GM23248 (cell line): ENCODE measurements at regions not wholly inside any gene's neighbourhood (a gene's known extent, or its start where the extent isn't known, plus 50 kb on each side); places are given as distances from the start of the nearest gene placed in this dataset.

ENCODE experiments used
- DNase-seq: peaks from one replicate; pipeline ENCODE4 v3.0.0-alpha.2; 2015
- H2AFZ ChIP-seq: fragments of 200-600 bp; sonication (generic); 2 replicates; pipeline ENCODE4 v1.6.1; 2016; ENCODE audit warnings: antibody characterized with exemption
- H3F3A ChIP-seq: fragments of 200-600 bp; sonication (generic); 2 replicates; pipeline ENCODE4 v1.6.1; 2016; ENCODE audit warnings: mild to moderate bottlenecking, antibody characterized with exemption, mixed run types; ENCODE audit not compliant: insufficient read depth
- H3K27ac ChIP-seq: fragments of 200-600 bp; sonication (generic); 2 replicates; pipeline ENCODE4 v1.5.1; 2016; ENCODE audit warnings: mild to moderate bottlenecking
- H3K27me3 ChIP-seq: fragments of 200-600 bp; sonication (generic); replicated peaks from 2 replicates; pipeline ENCODE4 v1.6.1; 2016; ENCODE audit warnings: mild to moderate bottlenecking; ENCODE audit not compliant: insufficient read depth
- H3K36me3 ChIP-seq: fragments of 200-600 bp; sonication (generic); 2 replicates; pipeline ENCODE4 v1.6.1; 2016; ENCODE audit warnings: low read depth, mild to moderate bottlenecking
- H3K4me1 ChIP-seq: fragments of 200-600 bp; sonication (generic); 2 replicates; pipeline ENCODE4 v1.6.1; 2016; ENCODE audit warnings: mild to moderate bottlenecking; ENCODE audit not compliant: insufficient read depth
- H3K4me2 ChIP-seq: fragments of 200-600 bp; sonication (generic); one replicate; pipeline ENCODE4 v1.6.1; 2016; ENCODE audit warnings: mild to moderate bottlenecking; ENCODE audit not compliant: unreplicated experiment
- H3K4me3 ChIP-seq: fragments of 200-600 bp; sonication (generic); 2 replicates; pipeline ENCODE4 v1.5.1; 2016; ENCODE audit warnings: mild to moderate bottlenecking
- H3K79me2 ChIP-seq: fragments of 200-600 bp; sonication (generic); 2 replicates; pipeline ENCODE4 v1.6.1; 2016; ENCODE audit warnings: mild to moderate bottlenecking; ENCODE audit not compliant: insufficient read depth
- H3K9ac ChIP-seq: fragments of 200-600 bp; sonication (generic); 2 replicates; pipeline ENCODE4 v1.6.1; 2016; ENCODE audit warnings: mild to moderate bottlenecking
- H3K9me2 ChIP-seq: fragments of 200-600 bp; sonication (generic); 2 replicates; pipeline ENCODE4 v1.6.1; 2016; ENCODE audit warnings: mixed run types, mild to moderate bottlenecking, moderate library complexity; ENCODE audit not compliant: insufficient read depth
- H3K9me3 ChIP-seq: fragments of 200-600 bp; sonication (generic); one replicate; pipeline ENCODE4 v1.6.1; 2017; ENCODE audit warnings: low read depth
- H4K20me1 ChIP-seq: fragments of 200-600 bp; sonication (generic); 2 replicates; pipeline ENCODE4 v1.6.0; 2016; ENCODE audit not compliant: insufficient read depth
- EZH2 ChIP-seq: fragments of 200-600 bp; sonication (generic); IDR thresholded peaks from 2 replicates; pipeline ENCODE4 v1.6.1; 2018; ENCODE audit warnings: antibody characterized with exemption, mild to moderate bottlenecking; ENCODE audit not compliant: insufficient read depth, poor library complexity, severe bottlenecking
- EZH2phosphoT487 ChIP-seq: fragments of 200-600 bp; sonication (generic); IDR thresholded peaks from 2 replicates; pipeline ENCODE4 v1.6.1; 2018; ENCODE audit warnings: antibody characterized with exemption, moderate library complexity, mild to moderate bottlenecking, low read depth; ENCODE audit not compliant: insufficient read depth
- WGBS, 2 experiments: methylation state at CpG; one replicate each; pipeline ENCODE4 v1.1.6; 2015 to 2017; ENCODE audit warnings: low lambda C conversion rate in 2 of 2, low coverage in 1 of 2; ENCODE audit errors: missing lambda C conversion rate in 2 of 2; 5-methylcytosine and 5-hydroxymethylcytosine counted together
- in situ Hi-C: fragments of 300-500 bp; cut with MboI; formaldehyde crosslinking; loops from 2 replicates; pipeline ENCODE4 v1.15.0; 2020

DNA sequence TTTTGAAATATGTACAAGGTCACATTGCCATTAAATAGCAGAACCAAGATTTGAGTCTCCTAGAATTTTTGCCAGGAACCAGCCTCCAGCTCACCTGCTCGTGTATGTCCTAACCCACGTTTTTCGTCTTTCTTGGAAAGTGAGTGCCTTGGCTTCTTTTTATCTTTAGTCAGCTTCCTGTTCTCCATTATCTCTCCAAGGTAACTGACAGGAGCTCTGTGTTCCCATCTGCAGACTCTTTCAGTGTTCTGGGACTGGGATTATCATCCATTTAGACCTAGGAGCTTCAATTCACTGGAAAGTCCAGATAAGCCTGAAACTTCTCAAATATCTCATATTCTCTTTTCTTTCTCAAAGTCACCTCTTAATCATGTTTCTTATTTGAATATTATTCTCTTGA lies 193.7 kb downstream of the ZIC5 start:
- no peak overlapping the region for H3K4me2 ChIP-seq
- no peak overlapping the region for H3K9ac ChIP-seq
- no peak overlapping the region for H3K27ac ChIP-seq
- no peaks in the 10 kb centered on the region for H4K20me1 ChIP-seq
- H2AFZ ChIP-seq = no peak overlapping the region
- H3K27me3 ChIP-seq = no peaks in the 10 kb centered on the region
- no peak for DNase-seq
- H3K9me2 ChIP-seq = no peaks in the 10 kb centered on the region
- WGBS, 2 experiments = 65 to 69% methylated on average over 3 of the region's 3 CpGs
- TF ChIP-seq EZH2 (no peak), EZH2phosphoT487 (no peak)
- H3K4me3 ChIP-seq = no peak overlapping the region
- no peaks in the 10 kb centered on the region for H3K4me1 ChIP-seq
- H3K79me2 ChIP-seq = no peaks in the 10 kb centered on the region
- in situ Hi-C loops = no loop called here
- no peaks in the 10 kb centered on the region for H3K36me3 ChIP-seq
- no peaks in the 10 kb centered on the region for H3K9me3 ChIP-seq
- no peaks in the 10 kb centered on the region for H3F3A ChIP-seq

DNA sequence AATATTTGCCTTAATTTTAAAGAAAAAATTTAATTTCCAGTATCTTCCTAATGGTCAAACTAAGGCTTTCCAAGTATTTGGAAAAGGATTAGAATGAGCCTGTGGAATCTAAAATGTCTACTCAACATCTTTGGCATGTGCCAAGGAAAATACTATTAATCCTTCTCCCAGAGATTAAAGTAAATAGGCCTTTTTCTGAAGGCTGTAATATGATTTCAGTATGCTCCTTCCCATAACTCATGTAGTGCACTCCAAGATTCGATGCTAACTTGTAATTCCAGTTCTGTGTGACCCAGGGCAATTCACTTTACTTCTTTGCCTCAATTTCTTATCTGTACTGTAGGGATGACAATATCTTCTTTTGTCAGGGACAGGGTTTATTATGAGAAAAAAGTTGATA lies 196.9 kb downstream of the ZIC5 start:
- in situ Hi-C loops = no loop called here
- Histone ChIP-seq H3K4me3 (no peak overlapping the region), H3K9me2 (no peaks in the 10 kb centered on the region), H4K20me1 (no peaks in the 10 kb centered on the region), H3K4me1 (no peaks in the 10 kb centered on the region), H2AFZ (no peak overlapping the region), H3K9ac (no peak overlapping the region), H3K27ac (no peak overlapping the region), H3K4me2 (no peak overlapping the region), H3F3A (no peaks in the 10 kb centered on the region), H3K79me2 (no peaks in the 10 kb centered on the region), H3K27me3 (no peaks in the 10 kb centered on the region), H3K9me3 (no peaks in the 10 kb centered on the region), H3K36me3 (no peaks in the 10 kb centered on the region)
- no peak for DNase-seq
- WGBS, 2 experiments = 24 to 54% methylated on average over 1 of the region's 1 CpG
- TF ChIP-seq EZH2 = no peak
- TF ChIP-seq EZH2phosphoT487 = no peak

DNA sequence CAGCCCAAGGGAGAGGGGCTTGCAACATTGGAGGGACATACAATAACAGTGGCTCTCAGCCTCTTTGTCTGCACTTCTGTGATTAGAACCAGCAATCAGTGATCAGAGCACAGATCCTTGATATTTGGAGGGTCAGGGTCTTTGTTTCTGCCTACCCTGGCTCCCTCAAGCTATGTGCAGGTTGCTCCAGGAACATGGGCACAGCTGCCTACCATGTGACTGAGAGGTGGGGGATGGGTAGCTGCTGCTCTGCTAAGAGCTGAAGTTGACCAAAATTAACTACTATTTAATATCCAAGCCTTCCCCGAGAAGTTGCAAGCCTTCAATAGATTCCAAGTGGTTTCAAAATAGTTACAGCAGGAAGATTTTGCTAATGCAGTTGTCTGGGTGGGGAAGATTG lies 202.6 kb downstream of the ZIC5 start:
- Histone ChIP-seq H3K79me2 (no peaks in the 10 kb centered on the region), H3K9me3 (no peaks in the 10 kb centered on the region), H3K27me3 (no peaks in the 10 kb centered on the region), H3K4me2 (no peak overlapping the region), H3K36me3 (no peaks in the 10 kb centered on the region), H3K4me1 (no peaks in the 10 kb centered on the region), H3F3A (no peaks in the 10 kb centered on the region), H3K27ac (no peak overlapping the region), H2AFZ (no peak overlapping the region), H3K9ac (no peak overlapping the region), H4K20me1 (no peaks in the 10 kb centered on the region), H3K4me3 (no peak overlapping the region), H3K9me2 (no peaks in the 10 kb centered on the region)
- TF ChIP-seq EZH2phosphoT487 (no peak), EZH2 (no peak)
- no peak for DNase-seq
- 0 to 6% methylated on average over 1 of the region's 1 CpG for WGBS, 2 experiments
- in situ Hi-C loops = no loop called here

DNA sequence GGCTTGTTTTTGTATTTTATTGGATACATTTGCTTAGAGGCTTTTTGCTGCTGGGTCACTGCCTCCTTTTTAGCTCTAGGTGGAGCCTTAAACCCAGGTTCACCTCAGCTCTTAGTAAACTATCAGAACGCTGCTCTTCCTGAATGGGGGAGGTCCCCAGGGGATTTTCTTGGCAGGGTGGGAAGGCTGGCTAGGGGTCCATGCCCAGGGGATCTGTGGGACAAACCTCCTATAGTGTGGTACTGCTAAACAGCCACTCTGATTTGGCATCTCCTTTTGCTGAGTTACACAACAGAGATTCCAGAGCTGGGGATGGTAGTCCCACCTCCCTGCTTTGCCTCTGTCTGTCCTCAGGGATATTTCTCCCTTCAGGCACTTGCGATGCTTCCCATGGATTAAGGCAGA lies 204.9 kb downstream of the ZIC5 start:
- Histone ChIP-seq H3F3A (no peaks in the 10 kb centered on the region), H2AFZ (no peak overlapping the region), H3K4me1 (no peaks in the 10 kb centered on the region), H3K9me3 (no peaks in the 10 kb centered on the region), H3K4me2 (no peak overlapping the region), H3K9me2 (no peaks in the 10 kb centered on the region), H3K79me2 (no peaks in the 10 kb centered on the region), H4K20me1 (no peaks in the 10 kb centered on the region), H3K4me3 (no peak overlapping the region), H3K36me3 (no peaks in the 10 kb centered on the region), H3K27ac (no peak overlapping the region), H3K9ac (no peak overlapping the region), H3K27me3 (no peaks in the 10 kb centered on the region)
- in situ Hi-C loops = no loop called here
- 26 to 36% methylated on average over 2 of the region's 2 CpGs for WGBS, 2 experiments
- TF ChIP-seq EZH2 (no peak), EZH2phosphoT487 (no peak)
- DNase-seq = no peak

DNA sequence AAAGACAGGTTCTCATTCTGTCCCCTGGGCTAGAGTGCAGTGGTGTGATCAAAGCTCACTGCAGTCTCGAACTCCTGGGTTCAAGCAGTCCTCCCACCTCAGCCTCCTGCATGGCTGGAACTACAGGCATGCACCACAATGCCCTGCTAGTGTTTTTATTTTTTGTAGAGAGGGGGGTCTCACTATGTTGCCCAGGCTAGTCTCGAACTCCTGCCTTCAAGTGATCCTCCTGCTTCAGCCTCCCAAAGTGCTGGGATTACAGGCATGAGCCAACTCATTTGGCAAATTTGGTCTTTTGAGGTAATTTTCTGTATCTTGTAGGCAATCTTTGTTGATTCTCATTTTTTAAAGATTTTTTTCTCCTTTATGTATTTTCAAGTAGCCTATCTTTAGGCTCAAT lies 205.7 kb downstream of the ZIC5 start:
- Histone ChIP-seq H3K4me3 (no peak overlapping the region), H3K79me2 (no peaks in the 10 kb centered on the region), H3F3A (no peaks in the 10 kb centered on the region), H3K27me3 (no peaks in the 10 kb centered on the region), H3K9ac (no peak overlapping the region), H3K4me2 (no peak overlapping the region), H3K9me3 (no peaks in the 10 kb centered on the region), H3K27ac (no peak overlapping the region), H2AFZ (no peak overlapping the region), H4K20me1 (no peaks in the 10 kb centered on the region), H3K4me1 (no peaks in the 10 kb centered on the region), H3K9me2 (no peaks in the 10 kb centered on the region), H3K36me3 (no peaks in the 10 kb centered on the region)
- DNase-seq = no peak
- in situ Hi-C loops = no loop called here
- TF ChIP-seq EZH2 (no peak), EZH2phosphoT487 (no peak)
- WGBS, 2 experiments = 6 to 36% methylated on average over 2 of the region's 2 CpGs
